ENCODE measurements at regions not wholly inside any gene's neighbourhood (a gene's known extent, or its start where the extent isn't known, plus 50 kb on each side); places are given as distances from the start of the nearest gene placed in this dataset.

- no peak for DNase-seq
Observed at GRCh38 chr19:28242317-28242927, 970.5 kb downstream of the UQCRFS1 start.

- DNase-seq, result no peak
Observed at GRCh38 chr19:28239270-28239669, 973.7 kb downstream of the UQCRFS1 start.

DNA sequence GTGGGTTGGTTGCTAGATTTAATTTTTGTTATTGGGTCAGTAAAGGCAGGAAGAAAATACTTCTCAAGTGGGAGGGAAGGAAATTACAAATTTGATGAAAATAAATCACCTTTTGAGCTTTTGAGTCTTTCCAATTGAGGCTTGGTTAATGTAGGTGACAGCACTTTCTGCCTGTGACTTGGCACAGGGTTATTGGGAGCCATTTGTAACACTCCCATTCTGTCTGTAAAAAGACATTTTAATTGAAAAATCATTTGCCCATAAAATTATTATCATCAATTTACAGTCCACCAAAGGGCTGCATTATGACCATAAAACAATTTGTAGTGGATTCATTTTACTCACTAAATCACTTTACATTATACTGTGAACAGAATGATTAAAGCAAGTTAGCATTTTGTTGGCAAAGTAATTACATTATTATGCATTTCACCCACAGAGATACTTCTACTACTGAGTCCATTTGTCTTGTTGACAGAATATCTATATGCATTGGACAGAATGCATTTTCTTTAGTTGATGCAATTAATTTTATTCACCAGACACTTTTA, 974.6 kb downstream of the UQCRFS1 start:
- DNase-seq, result no peak

DNA sequence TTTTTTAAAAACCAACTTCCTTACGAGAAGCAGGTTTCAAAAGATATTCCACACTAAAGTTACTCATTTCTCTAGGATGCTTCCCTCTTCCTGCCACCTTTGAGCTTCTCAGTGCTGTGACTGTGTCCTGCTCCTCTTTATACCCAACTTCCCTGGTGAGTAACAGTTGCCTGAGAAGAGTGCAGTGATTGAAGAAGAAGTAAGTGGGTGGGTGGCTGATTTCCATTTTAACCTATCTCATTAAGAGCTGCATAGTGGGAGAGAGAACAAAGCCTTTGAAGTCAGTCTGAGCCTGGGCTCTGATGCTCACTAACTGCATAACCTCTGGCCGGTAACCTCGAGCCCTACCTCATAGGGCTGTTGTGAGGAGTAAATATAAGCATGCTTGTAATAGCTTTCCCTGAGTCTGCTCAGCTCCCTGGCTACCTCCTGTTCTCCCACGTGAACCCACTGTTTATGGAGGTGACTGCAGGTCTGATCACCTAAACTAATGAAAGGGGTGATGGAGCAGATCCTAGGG, 977.3 kb downstream of the UQCRFS1 start:
- DNase-seq, result no peak

DNA sequence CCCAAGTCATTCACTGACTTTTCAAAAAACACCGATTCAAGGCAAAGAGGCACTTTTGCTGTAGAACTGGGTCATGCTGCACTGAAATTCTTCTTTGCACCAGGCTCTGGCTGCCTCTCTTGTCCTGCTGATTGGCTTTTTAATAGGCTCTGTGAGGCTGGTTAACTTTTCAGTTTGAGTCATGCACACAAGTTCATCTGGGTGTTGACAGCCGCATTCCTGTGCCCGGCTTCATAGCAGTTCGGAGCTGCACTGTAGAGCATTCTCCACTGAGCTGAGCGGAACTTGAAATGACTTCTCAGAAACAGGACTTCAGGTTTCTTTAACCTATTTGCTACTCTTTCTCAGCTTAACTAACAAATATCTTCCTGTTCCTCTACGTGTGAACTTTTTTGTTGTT, 978.3 kb downstream of the UQCRFS1 start:
- no peak for DNase-seq

DNA sequence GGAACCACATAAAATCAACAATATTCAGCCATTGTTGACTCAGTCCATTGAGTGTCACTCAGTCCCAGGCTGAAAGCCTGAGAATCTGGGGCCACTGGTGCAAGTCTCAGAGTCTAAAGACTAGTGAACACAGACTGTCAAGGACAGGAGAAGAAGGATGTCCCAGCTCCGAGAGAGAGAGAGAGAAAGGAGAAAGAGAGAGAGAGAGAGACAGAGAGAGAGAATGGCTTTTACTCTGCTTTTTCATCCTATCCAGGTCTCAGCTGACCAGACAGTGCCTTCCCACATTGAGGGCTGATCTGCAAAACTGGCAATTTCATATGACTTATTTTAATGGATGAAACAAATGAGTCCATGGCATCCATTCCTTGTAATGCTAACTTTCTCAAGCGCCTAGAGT, 984.1 kb downstream of the UQCRFS1 start:
- DNase-seq, result no peak

DNA sequence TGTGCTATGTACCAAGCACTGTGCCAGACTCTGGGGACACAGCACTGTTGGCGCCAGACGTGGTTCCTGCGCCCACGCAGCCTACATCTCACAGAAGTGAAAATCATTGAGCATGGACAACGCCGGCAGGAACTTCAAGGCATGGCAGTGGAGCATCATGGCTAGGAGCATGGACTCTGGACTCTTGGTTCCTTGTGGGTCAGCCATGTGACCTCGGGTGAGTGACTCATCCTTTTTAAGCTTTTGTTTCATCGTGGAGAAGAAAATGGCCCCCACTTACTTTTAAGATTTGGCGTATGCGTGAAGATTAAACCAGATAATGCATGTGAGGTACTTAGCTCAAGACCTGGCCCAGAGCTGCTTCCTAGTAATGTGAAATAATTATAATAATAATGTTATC, 988.5 kb downstream of the UQCRFS1 start:
- DNase-seq, result no peak

DNA sequence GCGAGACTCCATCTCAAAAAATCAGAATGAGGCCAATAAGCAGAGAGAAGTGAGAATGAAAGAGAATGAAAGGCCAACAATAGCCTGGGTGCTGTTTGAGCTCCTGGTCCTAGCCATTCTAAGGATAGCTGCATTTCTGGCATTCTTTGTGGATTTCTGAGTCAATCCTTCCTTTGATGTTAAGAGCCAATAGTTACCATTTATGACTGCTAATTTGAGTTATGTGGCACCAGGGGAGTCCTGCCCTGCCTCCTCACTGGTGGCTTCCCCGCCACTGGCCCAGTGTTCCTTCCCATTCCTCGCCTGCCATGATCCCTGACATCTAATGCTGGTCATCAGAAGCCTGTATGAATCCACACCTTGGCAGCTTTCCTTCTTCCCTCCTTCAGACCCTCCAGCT, 991.2 kb downstream of the UQCRFS1 start:
- no peak for DNase-seq

- no peak for DNase-seq
Observed at GRCh38 chr19:28218728-28219127, 994.2 kb downstream of the UQCRFS1 start.

- no peak for DNase-seq
Observed at GRCh38 chr19:28217022-28217421, 995.9 kb downstream of the UQCRFS1 start.

- no peak for DNase-seq
Observed at GRCh38 chr19:28213470-28214082, 999.4 kb downstream of the UQCRFS1 start.

DNA sequence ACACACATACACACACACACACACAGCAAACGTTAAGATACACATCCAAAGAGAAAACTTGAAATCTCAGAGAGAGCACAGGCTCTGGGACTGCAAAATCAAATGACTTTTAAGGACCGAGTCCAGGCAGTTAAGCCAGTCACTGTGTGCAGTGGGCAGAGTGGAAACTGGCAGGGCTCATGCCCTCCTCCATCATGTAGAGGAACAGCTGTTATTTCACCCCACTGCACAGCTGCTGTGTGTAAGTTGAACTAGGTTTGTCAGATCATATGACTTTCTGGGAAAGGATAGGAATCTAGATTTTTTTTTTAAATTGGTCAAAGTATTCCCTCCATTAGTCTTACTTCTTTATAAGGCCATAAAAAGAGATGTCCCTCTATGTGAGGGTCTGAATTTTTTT, 1002.1 kb downstream of the UQCRFS1 start:
- DNase-seq, result no peak

DNA sequence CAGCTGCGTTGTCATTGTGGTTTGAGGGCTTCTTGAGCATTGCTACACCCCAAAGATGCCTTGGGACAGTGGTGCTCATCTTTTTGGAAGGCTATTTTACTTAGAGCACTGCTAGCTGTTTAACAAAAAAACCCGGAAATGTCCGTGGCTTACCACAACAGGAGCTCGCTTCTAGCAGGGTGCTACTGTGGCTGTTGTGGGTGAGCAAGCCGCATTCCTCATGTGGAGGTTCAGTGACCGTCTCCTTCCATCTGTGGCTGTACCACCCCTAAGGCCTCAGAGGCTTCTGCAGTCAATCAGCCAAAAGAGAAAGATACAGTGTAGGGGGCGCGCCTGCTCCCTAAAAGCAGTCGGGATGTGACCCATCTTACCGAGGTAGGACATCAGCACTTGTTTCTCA, 1004.2 kb downstream of the UQCRFS1 start:
- DNase-seq, result no peak

- no peak for DNase-seq
Observed at GRCh38 chr19:28207244-28207643, 1005.7 kb downstream of the UQCRFS1 start.

GRCh38 chr19:28201462-28201943, 1011.4 kb downstream of the UQCRFS1 start:
- DNase-seq, result no peak

DNA sequence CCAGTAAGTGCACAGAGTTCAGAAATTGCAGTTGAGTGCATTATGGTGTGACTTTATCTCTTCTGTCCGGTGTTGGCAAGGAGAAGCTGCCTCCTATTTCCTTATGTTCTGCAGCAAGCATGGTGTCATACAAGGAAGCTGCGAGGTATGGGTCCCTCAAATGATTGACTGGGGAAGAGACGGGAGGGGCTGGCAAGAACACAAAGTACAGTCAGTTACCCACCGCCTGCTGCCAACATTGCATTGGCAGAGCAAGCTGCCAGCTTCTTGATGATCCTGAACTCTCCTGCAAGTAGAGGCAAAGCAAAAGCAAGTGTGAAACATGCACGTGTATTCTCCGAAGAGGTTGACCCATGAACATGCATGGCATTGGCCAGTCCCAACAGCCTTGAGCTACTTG, 1013.6 kb downstream of the UQCRFS1 start:
- DNase-seq, result no peak

DNA sequence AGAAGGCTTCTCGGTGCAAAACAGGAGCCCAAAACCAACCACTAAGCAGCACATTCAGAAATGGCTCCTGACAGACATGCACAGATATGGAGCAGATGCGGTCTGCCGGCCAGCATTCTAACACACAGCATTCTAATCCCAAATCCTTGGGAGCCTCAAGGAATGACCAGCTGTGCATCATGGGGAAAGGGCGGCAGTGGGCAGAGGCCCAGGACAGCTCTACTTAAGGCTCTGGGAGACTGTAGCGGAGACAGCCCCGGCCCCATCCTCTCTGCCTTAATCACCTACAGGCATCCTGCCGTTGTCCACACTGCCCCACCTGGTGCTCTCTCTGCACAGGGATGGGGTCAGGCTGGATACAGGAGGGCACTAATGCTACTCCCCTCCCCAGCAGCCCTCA, 1016.0 kb downstream of the UQCRFS1 start:
- no peak for DNase-seq

GRCh38 chr19:28196101-28196500, 1016.9 kb downstream of the UQCRFS1 start:
- no peak for DNase-seq

GRCh38 chr19:28185646-28186045, 1027.3 kb downstream of the UQCRFS1 start:
- no peak for DNase-seq

GRCh38 chr19:28184997-28185396, 1028.0 kb downstream of the UQCRFS1 start:
- no peak for DNase-seq

DNA sequence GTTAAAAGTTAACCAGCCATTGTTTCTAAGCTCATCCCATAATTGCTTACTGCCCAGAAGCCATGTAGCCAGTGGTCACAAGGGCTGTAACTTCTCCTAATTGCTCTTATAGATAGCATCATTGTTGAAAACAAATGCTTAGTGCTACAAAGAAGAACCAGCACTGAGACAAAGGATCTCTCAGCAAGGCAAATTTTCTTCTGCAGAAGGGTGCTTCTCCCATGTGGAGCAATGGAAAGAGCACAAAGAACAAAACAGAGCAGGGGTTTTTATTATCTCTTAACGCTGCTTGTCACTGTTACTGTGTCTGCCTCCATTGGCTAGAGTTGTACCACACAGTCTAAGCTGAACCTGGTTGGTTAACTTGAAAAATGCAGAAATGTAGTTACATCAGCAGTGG, 1036.8 kb downstream of the UQCRFS1 start:
- no peak for DNase-seq

- no peak for DNase-seq
Observed at GRCh38 chr19:28171983-28172382, 1041.0 kb downstream of the UQCRFS1 start.

DNA sequence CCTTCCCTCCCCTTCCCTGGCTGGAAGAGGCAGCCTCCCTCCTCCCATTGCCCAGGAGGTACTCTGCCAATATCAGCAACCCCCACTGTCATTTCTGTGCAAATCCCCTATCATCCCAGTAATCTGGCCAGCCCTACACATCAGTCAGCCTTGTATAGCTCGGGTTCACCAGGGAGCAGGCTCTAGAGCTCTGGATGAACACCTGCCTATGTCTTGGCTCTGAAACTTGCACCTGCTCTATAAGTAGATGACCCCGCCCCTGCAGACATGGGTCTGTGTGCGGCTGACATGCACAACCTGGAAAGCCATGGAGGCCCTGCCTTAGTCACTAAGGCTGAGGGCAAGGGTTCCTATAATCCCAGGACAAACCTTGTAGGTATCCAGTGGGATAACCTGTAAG, 1042.9 kb downstream of the UQCRFS1 start:
- DNase-seq, result no peak

- no peak for DNase-seq
Observed at GRCh38 chr19:28169168-28169887, 1043.6 kb downstream of the UQCRFS1 start.
